Coronary artery (tissue), 2 donors: ENCODE measurements at regions not wholly inside any gene's neighbourhood (a gene's known extent, or its start where the extent isn't known, plus 50 kb on each side); places are given as distances from the start of the nearest gene placed in this dataset.

ENCODE experiments used
- DNase-seq: peaks from one replicate; pipeline ENCODE4 v3.0.0-alpha.2; 2017; ENCODE audit warnings: low spot score
- H3K27ac ChIP-seq, 2 donors: fragments of 200-600 bp; sonication (generic); one replicate each; pipeline ENCODE4 v1.5.1; 2016 to 2019
- H3K4me3 ChIP-seq: fragments of 200-600 bp; sonication (generic); 2 replicates; pipeline ENCODE4 v1.5.1; 2016; ENCODE audit warnings: mild to moderate bottlenecking, moderate library complexity
- CTCF ChIP-seq: fragments of 200-600 bp; sonication (generic); IDR thresholded peaks from one replicate; pipeline ENCODE4 v1.5.1; 2019; ENCODE audit warnings: antibody characterized with exemption

DNA sequence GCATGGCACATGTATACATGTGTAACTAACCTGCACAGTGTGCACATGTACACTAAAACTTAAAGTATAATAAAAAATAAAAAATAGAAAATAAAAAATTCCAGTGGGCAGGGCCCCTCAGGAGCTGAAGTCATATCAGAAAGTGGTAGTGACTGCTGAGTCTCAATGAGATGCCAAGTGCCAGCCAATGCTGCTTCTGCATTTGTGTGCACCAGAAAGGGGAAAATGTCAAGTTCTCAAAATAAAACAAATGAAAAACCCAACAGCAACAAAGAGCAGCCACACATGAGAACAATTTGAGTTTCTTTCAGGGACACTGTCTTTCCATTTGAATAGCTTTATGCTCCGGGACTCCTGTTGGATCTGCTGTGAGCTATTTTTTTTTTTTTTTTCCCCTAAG, 117.2 kb upstream of the CCDC112 start:
- Histone ChIP-seq H3K27ac (no peak overlapping the region), H3K4me3 (no peak overlapping the region)
- no peak for DNase-seq
- TF ChIP-seq CTCF, result no peak

- DNase-seq, result no peak
- Histone ChIP-seq H3K4me3 (no peak overlapping the region), H3K27ac (no peak overlapping the region)
- no peak for TF ChIP-seq CTCF
These were observed 112.6 kb upstream of the CCDC112 start for GRCh38 chr5:115409094-115409493.

DNA sequence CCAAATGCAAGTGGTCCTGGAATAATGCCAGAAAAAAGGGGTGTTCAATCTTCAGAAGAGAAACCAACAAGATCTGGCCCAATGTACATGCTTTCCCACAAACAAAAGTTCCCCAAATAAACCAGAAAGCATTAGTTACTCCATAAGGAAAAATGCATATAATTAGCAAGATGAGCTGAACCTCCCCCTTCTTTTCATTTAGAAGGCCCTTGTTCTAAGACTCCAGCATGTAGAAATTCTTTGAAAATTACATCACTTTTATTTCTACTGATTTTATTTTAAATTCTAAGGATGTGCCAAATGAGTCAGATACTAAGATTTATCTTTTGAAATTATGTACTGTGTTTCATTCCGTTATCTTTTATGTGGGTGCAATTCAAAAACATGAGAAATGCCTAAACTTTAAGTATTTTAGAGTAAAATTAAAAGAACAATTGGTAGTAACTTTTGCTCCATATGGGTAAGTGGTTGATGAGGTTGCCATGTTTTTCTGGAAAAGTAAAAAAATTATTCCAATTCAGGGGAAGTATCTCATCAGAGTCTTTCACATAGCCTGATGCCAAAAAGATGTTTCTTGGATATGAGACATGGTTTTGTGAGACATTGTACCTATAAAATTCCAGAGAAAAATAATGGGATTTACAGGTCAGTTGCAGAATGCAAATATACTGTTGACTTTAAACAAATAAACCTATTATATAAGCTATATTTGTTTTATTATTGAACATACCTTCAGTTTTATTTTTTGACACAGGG, 106.5 kb upstream of the CCDC112 start:
- Histone ChIP-seq H3K27ac (no peak overlapping the region), H3K4me3 (no peak overlapping the region)
- DNase-seq, result no peak
- no peak for TF ChIP-seq CTCF

DNA sequence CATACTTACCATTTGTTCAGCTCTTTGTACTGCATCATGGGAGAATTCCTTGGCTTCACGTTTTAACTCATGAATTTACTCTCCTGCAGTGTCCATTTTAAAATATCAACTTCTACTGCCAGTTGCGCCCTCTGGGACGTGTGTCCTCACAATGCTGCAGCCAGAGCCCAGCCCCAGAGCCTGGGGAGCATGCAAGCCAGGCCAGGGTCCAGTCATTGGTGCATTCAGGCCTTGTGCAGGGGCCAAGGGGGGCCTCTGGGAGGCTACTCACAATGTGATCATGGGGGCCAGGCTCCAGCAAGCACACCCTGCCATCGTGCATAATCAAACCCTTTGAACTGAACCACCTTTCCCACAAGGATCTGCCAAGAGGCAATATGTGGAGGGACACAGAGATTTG, 105.6 kb upstream of the CCDC112 start:
- no peak for TF ChIP-seq CTCF
- DNase-seq, result no peak
- no peak overlapping the region for H3K4me3 ChIP-seq
- no peak overlapping the region for H3K27ac ChIP-seq

GRCh38 chr5:115398719-115399118, 102.3 kb upstream of the CCDC112 start:
- Histone ChIP-seq H3K27ac (no peak overlapping the region), H3K4me3 (no peak overlapping the region)
- no peak for TF ChIP-seq CTCF
- DNase-seq, result no peak

DNA sequence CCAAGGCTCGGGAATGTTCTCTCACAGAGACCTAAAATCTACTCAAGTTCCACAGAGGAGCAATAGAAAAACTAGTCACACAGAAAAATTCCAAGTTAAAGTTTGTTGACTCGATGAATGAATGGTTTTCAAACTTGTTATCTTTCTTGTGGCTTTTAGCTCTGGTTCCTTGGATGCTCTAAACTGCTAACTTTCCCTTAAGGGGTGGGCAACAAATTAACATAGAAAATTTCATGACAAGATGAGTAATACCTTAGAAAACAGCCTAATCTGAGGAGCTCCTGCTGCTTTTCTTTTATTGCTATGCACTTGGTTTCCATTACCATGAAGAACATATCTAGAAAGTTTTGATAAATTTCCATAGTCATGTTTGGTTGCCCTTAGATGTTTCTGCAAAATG, 100.2 kb upstream of the CCDC112 start:
- DNase-seq, result no peak
- Histone ChIP-seq H3K27ac (no peak overlapping the region), H3K4me3 (no peak overlapping the region)
- no peak for TF ChIP-seq CTCF

DNA sequence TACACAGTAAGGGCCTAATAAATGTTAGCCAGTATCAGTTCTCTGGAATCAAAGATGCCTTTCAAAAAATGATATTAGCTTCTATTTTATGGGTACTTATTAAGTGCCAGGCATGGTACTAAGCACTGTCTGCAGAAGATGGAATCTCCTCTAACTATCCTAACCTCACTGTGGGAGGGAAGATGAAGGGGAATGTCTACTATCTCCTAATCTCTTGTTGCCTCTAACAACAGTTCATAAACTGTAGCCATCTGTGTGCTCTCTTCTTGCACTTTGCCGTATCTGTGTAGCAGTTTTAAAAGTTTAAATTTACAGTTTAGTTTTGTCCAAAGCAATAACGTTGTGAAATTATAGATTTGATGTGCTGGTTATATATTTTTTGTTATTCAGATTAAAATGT, 99.6 kb upstream of the CCDC112 start:
- no peak overlapping the region for H3K27ac ChIP-seq
- no peak for TF ChIP-seq CTCF

More for the DNA sequence above, 99.6 kb upstream of the CCDC112 start:
- H3K4me3 ChIP-seq, result no peak overlapping the region
- DNase-seq, result no peak
